ENCODE measurements at regions not wholly inside any gene's neighbourhood (a gene's known extent, or its start where the extent isn't known, plus 50 kb on each side); places are given as distances from the start of the nearest gene placed in this dataset.

- Histone ChIP-seq H3K27ac (replicated peaks) (no peak overlapping the region), H3K27me3 (ENCODE audit: insufficient read depth, poor library complexity, severe bottlenecking) (no peaks in the 10 kb centered on the region), H3K4me3 (replicated peaks; ENCODE audit: insufficient read depth, low read length) (no peak overlapping the region)
- DNase-seq (ENCODE audit: low read depth in 1 of 2, low spot score in 1 of 2): no peak
- TF ChIP-seq SPI1 (IDR thresholded peaks at IDR 0.05; ENCODE audit: borderline replicate concordance, low read depth) (no peak), GABPA (IDR thresholded peaks at IDR 0.05; ENCODE audit: low read depth) (no peak)
- TF ChIP-seq, protein P1, sequence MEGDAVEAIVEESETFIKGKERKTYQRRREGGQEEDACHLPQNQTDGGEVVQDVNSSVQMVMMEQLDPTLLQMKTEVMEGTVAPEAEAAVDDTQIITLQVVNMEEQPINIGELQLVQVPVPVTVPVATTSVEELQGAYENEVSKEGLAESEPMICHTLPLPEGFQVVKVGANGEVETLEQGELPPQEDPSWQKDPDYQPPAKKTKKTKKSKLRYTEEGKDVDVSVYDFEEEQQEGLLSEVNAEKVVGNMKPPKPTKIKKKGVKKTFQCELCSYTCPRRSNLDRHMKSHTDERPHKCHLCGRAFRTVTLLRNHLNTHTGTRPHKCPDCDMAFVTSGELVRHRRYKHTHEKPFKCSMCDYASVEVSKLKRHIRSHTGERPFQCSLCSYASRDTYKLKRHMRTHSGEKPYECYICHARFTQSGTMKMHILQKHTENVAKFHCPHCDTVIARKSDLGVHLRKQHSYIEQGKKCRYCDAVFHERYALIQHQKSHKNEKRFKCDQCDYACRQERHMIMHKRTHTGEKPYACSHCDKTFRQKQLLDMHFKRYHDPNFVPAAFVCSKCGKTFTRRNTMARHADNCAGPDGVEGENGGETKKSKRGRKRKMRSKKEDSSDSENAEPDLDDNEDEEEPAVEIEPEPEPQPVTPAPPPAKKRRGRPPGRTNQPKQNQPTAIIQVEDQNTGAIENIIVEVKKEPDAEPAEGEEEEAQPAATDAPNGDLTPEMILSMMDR (IDR thresholded peaks at IDR 0.05; ENCODE audit: insufficient read depth, low read length): no peak
These were observed 76.1 kb downstream of the SCG2 start for GRCh38 chr2:223526106-223526505.

DNA sequence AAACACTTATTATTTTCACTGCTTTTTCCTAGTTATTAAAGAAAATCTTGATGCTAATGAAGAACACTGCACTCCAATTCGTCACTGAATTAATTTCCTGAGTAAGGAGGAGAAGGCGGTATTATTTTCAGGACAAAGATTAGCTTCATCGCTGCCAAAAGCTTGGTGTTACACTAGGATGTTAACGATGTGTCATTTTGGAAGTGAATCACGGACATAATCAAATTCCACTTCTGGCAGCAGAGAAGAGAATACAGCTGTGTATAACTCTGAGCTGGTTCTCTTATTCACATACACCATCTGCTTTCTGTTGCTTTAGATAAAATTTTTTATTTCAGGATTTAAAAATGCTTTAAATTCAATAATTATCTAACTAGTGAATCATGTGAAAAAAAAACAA is 74.1 kb downstream of the SCG2 start:
- Histone ChIP-seq H3K4me3 (replicated peaks; ENCODE audit: insufficient read depth, low read length) (no peak overlapping the region), H3K27me3 (ENCODE audit: insufficient read depth, poor library complexity, severe bottlenecking) (no peaks in the 10 kb centered on the region), H3K27ac (replicated peaks) (no peak overlapping the region)
- TF ChIP-seq GABPA (IDR thresholded peaks at IDR 0.05; ENCODE audit: low read depth): no peak
- no peak for TF ChIP-seq SPI1 (IDR thresholded peaks at IDR 0.05; ENCODE audit: borderline replicate concordance, low read depth)
- TF ChIP-seq, protein P1 (IDR thresholded peaks at IDR 0.05; ENCODE audit: insufficient read depth, low read length): no peak
- TF ChIP-seq REST (IDR thresholded peaks at IDR 0.05; ENCODE audit: insufficient replicate concordance, low read depth): no peak
- TF ChIP-seq POLR2AphosphoS5 (IDR thresholded peaks at IDR 0.05; ENCODE audit: low read depth): no peak
- no peak for DNase-seq (ENCODE audit: low read depth in 1 of 2, low spot score in 1 of 2)

DNA sequence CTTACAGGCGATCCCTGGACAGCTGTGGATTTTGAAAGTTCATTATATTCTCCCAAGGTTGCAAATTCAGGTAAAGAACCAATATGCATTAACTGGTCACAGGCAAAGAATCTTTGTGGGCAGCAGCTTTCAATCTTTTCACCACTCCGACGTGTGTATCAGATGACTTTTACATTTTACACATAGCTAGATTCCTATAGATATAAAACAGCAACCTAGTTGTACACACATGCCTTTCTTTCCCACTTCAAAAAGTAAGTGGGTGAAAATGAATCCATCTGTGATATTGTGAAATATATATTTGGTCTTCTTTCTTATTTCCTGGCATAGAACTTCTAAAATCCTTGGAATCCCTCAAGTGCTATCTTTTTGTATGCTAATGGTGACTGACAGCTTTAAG is 72.5 kb downstream of the SCG2 start:
- no peak overlapping the region for H3K27ac ChIP-seq (replicated peaks)
- H3K27me3 ChIP-seq (ENCODE audit: insufficient read depth, poor library complexity, severe bottlenecking): no peaks in the 10 kb centered on the region
- H3K4me3 ChIP-seq (replicated peaks; ENCODE audit: insufficient read depth, low read length): no peak overlapping the region
- TF ChIP-seq GABPA (IDR thresholded peaks at IDR 0.05; ENCODE audit: low read depth) (no peak), REST (IDR thresholded peaks at IDR 0.05; ENCODE audit: insufficient replicate concordance, low read depth) (no peak), SPI1 (IDR thresholded peaks at IDR 0.05; ENCODE audit: borderline replicate concordance, low read depth) (no peak), POLR2AphosphoS5 (IDR thresholded peaks at IDR 0.05; ENCODE audit: low read depth) (no peak)
- TF ChIP-seq, protein P1 (IDR thresholded peaks at IDR 0.05; ENCODE audit: insufficient read depth, low read length): no peak
- no peak for DNase-seq (ENCODE audit: low read depth in 1 of 2, low spot score in 1 of 2)

DNA sequence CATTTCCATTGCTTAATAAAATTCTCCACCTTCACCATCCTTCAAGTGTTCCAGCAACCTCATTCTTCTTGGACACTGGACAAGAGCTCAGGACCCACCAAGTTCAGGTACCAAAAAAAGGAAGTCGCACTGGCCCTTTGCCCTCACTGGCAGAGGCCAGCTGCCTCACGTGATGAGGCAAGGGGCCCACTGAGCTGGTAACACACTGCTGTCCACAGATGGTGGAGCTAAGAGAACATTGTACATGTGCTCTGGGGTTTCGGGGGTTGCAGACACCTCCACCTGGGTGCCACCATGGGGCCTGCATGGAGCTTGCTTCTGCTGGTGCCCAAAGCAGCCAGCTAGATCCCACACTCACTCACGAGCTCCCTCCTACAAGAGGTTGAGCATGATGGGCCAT is 71.3 kb downstream of the SCG2 start:
- Histone ChIP-seq H3K27me3 (ENCODE audit: insufficient read depth, poor library complexity, severe bottlenecking) (no peaks in the 10 kb centered on the region), H3K27ac (replicated peaks) (no peak overlapping the region), H3K4me3 (replicated peaks; ENCODE audit: insufficient read depth, low read length) (no peak overlapping the region)
- DNase-seq (ENCODE audit: low read depth in 1 of 2, low spot score in 1 of 2): no peak
- TF ChIP-seq, protein P1 (IDR thresholded peaks at IDR 0.05; ENCODE audit: insufficient read depth, low read length): no peak
- TF ChIP-seq SPI1 (IDR thresholded peaks at IDR 0.05; ENCODE audit: borderline replicate concordance, low read depth): no peak
